Breast epithelium (tissue), 4 donors: ENCODE measurements at regions not wholly inside any gene's neighbourhood (a gene's known extent, or its start where the extent isn't known, plus 50 kb on each side); places are given as distances from the start of the nearest gene placed in this dataset.
"Not testable (repeated sequence)": the region's sequence is repeated elsewhere in the genome, so short reads cannot be mapped to it uniquely, and the experiment has no call there.

Experiments used
- DNase-seq, 2 donors: peaks; one replicate each; pipeline ENCODE4 v3.0.0-alpha.2; 2019; ENCODE audit warnings: low spot score in 2 of 2
- H3K27ac ChIP-seq, 2 donors: fragments of 200-600 bp; sonication (generic) in 1 of 2; one replicate each; pipeline ENCODE4 v1.5.1; 2016 to 2019; ENCODE audit warnings: mild to moderate bottlenecking in 1 of 2
- H3K27me3 ChIP-seq, 2 donors: fragments of 200-600 bp; sonication (generic) in 1 of 2; one replicate each; pipeline versions ENCODE4 v1.5.1 to v1.6.0; 2017 to 2019; ENCODE audit warnings: control low read depth in 1 of 2, mild to moderate bottlenecking in 1 of 2
- H3K36me3 ChIP-seq: fragments of 200-600 bp; one replicate; pipeline ENCODE4 v1.5.1; 2019
- H3K4me1 ChIP-seq, 2 donors: fragments of 200-600 bp; sonication (generic); one replicate each; pipeline ENCODE4 v1.5.1; 2016 to 2019; ENCODE audit warnings: control low read depth in 1 of 2
- H3K4me3 ChIP-seq, 3 donors: fragments of 200-600 bp; sonication (generic); 1 replicate in 2 of 3; 2 replicates in 1 of 3; pipeline ENCODE4 v1.5.1; 2016 to 2019; ENCODE audit warnings: mild to moderate bottlenecking in 3 of 3, moderate library complexity in 2 of 3
- H3K9me3 ChIP-seq, 2 donors: fragments of 200-600 bp; sonication (generic) in 1 of 2; one replicate each; pipeline ENCODE4 v1.5.1; 2016 to 2019; ENCODE audit warnings: control low read depth in 1 of 2
- CTCF ChIP-seq, 3 donors: fragments of 450-650 bp; IDR thresholded peaks; one replicate each; pipeline ENCODE4 v1.5.1; 2016 to 2017; ENCODE audit warnings: antibody characterized with exemption in 3 of 3, mild to moderate bottlenecking in 3 of 3, moderate library complexity in 3 of 3
- POLR2A ChIP-seq: fragments of 450-650 bp; IDR thresholded peaks from one replicate; pipeline ENCODE4 v1.6.1; 2016; ENCODE audit warnings: antibody characterized with exemption, mild to moderate bottlenecking, moderate library complexity
- POLR2AphosphoS5 ChIP-seq, 3 donors: sonication (generic); formaldehyde crosslinking; IDR thresholded peaks; one replicate each; pipeline ENCODE4 v1.6.1; 2017; ENCODE audit warnings: antibody characterized with exemption in 3 of 3
- intact Hi-C: fragments of 100-400 bp; cut with DNase I; formaldehyde crosslinking; loops from one replicate; pipeline ENCODE4 v1.15.1; 2023; ENCODE audit warnings: low total_unique reads

DNA sequence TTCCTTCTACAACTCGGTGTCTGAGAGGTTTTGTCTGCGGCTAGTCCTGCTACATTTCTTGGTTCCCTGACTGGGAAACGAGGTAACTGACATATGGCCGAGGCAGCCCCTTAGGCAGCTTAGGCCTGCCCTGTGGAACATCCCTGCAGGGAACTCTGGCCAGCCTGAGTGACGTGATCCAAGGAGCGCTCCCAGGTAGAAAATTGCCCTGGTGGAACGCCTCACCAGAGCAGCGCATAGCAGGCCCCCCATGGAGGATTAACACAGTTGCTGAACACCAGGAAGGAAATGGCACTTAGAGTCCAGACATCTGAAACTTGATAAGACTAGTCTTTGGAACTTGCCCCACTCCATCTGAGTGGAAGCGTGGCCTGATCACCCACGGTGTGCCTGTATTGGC is 837.4 kb upstream of the NDST4 start:
- intact Hi-C loops, result no loop called here
- Histone ChIP-seq H3K4me3 (no peak overlapping the region), H3K36me3 (no peaks in the 10 kb centered on the region), H3K9me3 (no peaks in the 10 kb centered on the region), H3K27ac (no peak overlapping the region), H3K4me1 (no peaks in the 10 kb centered on the region), H3K27me3 (no peaks in the 10 kb centered on the region)
- TF ChIP-seq CTCF (IDR thresholded peaks at IDR 0.05) (no peak), POLR2A (no peak), POLR2AphosphoS5 (IDR thresholded peaks at IDR 0.05) (no peak)
- no peak for DNase-seq

GRCh38 chr4:115949974-115950743 is 836.7 kb upstream of the NDST4 start:
- H3K36me3 ChIP-seq, H3K27ac ChIP-seq, H3K9me3 ChIP-seq, intact Hi-C loops, H3K27me3 ChIP-seq, H3K4me1 ChIP-seq, DNase-seq, H3K4me3 ChIP-seq: not testable (repeated sequence)

DNA sequence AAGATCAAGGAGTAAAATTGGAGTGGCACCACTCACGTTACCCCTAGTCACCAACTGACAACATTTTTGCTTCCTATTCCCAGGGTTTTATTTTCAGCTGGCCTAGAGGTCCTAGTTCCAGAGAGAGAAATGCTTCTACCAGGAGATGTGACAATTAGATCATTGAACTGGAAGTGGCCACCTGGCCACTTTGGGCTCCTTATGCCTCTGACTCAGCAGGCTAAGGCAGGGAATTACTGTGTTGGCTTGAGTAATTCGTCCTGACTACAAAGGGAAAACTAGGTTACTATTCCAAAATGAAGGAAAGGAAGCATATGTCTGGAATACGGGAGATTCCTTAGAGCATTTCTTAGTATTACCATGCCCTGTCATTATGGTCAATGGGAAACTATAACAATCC is 831.6 kb upstream of the NDST4 start:
- Histone ChIP-seq H3K27me3 (no peaks in the 10 kb centered on the region), H3K9me3 (no peaks in the 10 kb centered on the region), H3K27ac (no peak overlapping the region), H3K4me3 (no peak overlapping the region), H3K36me3 (no peaks in the 10 kb centered on the region), H3K4me1 (no peaks in the 10 kb centered on the region)
- intact Hi-C loops, result no loop called here
- DNase-seq, result no peak
- no peak for TF ChIP-seq POLR2AphosphoS5 (IDR thresholded peaks at IDR 0.05)
- no peak for TF ChIP-seq CTCF (IDR thresholded peaks at IDR 0.05)
- no peak for TF ChIP-seq POLR2A

DNA sequence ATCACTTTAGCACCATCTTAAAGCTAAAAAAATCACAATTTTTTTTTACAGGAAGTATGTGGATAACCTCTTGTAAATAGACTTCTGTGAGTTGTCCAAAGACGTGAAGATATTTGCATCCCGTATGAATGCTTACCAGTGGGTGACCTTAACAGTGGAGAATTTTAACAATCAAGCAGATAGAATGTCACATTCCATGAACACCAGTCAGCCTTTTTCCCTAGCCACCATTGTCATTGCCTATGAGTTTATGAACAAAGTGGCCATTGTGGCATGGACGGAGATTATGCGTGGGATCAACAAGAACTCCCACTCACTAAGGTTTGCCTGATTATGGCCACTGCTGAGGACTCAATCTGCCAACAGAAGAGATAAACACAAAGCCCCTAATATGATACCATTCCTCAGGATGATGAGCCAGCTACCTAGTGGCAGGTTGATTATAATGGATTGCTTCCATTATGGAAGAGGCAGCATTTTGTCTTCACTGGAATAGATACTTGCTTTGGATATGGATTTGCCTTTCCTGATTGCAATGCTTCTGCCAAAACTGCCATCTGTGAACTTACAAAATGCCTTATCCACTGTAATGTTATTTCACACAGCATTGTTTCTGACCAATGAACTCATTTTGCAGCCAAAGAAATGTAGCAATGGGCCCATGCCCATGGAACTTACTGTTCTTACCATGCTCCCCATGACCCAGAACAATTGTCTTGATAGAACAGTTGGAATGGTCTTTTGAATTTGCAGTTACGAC is 830.9 kb upstream of the NDST4 start:
- TF ChIP-seq POLR2AphosphoS5 (IDR thresholded peaks at IDR 0.05) (no peak), CTCF (IDR thresholded peaks at IDR 0.05) (no peak), POLR2A (no peak)
- H3K4me1 ChIP-seq, result no peaks in the 10 kb centered on the region
- H3K9me3 ChIP-seq, result no peaks in the 10 kb centered on the region
- DNase-seq, result no peak
- intact Hi-C loops, result no loop called here
- H3K27me3 ChIP-seq, result no peaks in the 10 kb centered on the region
- H3K4me3 ChIP-seq, result no peak overlapping the region
- H3K27ac ChIP-seq, result no peak overlapping the region
- no peaks in the 10 kb centered on the region for H3K36me3 ChIP-seq

DNA sequence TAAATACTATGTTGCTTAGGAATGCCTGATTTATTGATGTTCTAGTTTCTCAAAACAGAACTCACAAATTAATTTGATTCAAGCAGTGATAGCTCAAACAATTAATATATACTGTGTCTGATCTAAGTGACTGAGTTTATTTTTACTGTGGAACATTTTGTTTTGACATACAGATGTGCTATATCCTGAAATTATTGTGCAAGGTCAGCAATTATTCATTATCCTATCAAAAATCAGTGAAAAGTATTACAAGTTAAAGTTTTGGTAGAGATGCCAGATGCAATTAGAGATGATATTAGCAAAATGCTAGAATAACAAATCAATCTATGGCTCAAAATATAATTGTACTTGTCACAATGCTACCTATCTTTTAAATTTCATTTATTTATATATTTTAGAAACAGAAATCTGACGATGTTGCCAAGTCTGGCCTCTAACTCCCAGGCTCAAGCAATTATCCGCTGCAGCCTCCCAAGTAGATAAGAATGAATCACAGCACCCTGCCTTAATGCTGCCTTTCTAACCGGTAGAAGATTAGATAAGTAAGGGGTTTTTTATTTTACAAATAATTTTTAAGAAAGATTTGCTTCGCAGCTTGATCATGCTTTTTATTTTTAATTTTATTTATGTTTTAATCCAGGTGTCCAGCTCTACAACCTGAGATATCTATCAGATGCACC is 825.5 kb upstream of the NDST4 start:
- Histone ChIP-seq H3K4me3 (no peak overlapping the region), H3K36me3 (no peaks in the 10 kb centered on the region), H3K4me1 (no peaks in the 10 kb centered on the region), H3K27ac (no peak overlapping the region), H3K27me3 (no peaks in the 10 kb centered on the region), H3K9me3 (no peaks in the 10 kb centered on the region)
- intact Hi-C loops, result no loop called here
- DNase-seq, result no peak
- TF ChIP-seq CTCF (IDR thresholded peaks at IDR 0.05) (no peak), POLR2A (no peak), POLR2AphosphoS5 (IDR thresholded peaks at IDR 0.05) (no peak)
